T1000 (cell line): ENCODE measurements at regions not wholly inside any gene's neighbourhood (a gene's known extent, or its start where the extent isn't known, plus 50 kb on each side); places are given as distances from the start of the nearest gene placed in this dataset.
"Not testable (repeated sequence)": the region's sequence is repeated elsewhere in the genome, so short reads cannot be mapped to it uniquely, and the experiment has no call there.

Experiments
- DNase-seq: peaks from one replicate; lab custom pipeline; 2025; ENCODE audit warnings: mixed read lengths; lab: John Stamatoyannopoulos, UW

GRCh38 chr13:72585254-72585653, 142.2 kb downstream of the MZT1 start:
- no peak for DNase-seq

GRCh38 chr13:72571191-72571590, 156.2 kb downstream of the MZT1 start:
- no peak for DNase-seq

- no peak for DNase-seq
Observed at GRCh38 chr13:72570019-72570418, 157.4 kb downstream of the MZT1 start.

GRCh38 chr13:72567566-72567965, 159.9 kb downstream of the MZT1 start:
- DNase-seq = no peak

GRCh38 chr13:72566526-72566925, 160.9 kb downstream of the MZT1 start:
- DNase-seq = no peak

GRCh38 chr13:72565893-72566292, 161.5 kb downstream of the MZT1 start:
- no peak for DNase-seq

- DNase-seq = no peak
Observed at GRCh38 chr13:72562686-72563085, 164.7 kb downstream of the MZT1 start.

GRCh38 chr13:72561791-72562190, 165.6 kb downstream of the MZT1 start:
- no peak for DNase-seq

GRCh38 chr13:72559716-72560115, 167.7 kb downstream of the MZT1 start:
- DNase-seq = no peak

- no peak for DNase-seq
Observed at GRCh38 chr13:72556945-72557344, 170.5 kb downstream of the MZT1 start.

- no peak for DNase-seq
Observed at GRCh38 chr13:72555601-72556000, 171.8 kb downstream of the MZT1 start.

GRCh38 chr13:72552731-72553130, 174.7 kb downstream of the MZT1 start:
- DNase-seq = no peak

GRCh38 chr13:72545895-72546294, 181.5 kb downstream of the MZT1 start:
- not testable (repeated sequence) for DNase-seq

- DNase-seq = no peak
Observed at GRCh38 chr13:72545030-72545719, 182.3 kb downstream of the MZT1 start.

- no peak for DNase-seq
Observed at GRCh38 chr13:72544042-72544441, 183.4 kb downstream of the MZT1 start.

- DNase-seq = no peak
Observed at GRCh38 chr13:72542241-72542640, 185.2 kb downstream of the MZT1 start.

GRCh38 chr13:72541674-72542073, 185.8 kb downstream of the MZT1 start:
- no peak for DNase-seq

GRCh38 chr13:72540881-72541280, 186.5 kb downstream of the MZT1 start:
- DNase-seq = no peak

GRCh38 chr13:72539925-72540324, 187.5 kb downstream of the MZT1 start:
- DNase-seq = no peak

GRCh38 chr13:72537782-72538181, 189.6 kb downstream of the MZT1 start:
- DNase-seq = no peak

- no peak for DNase-seq
Observed at GRCh38 chr13:72537395-72537780, 190.0 kb downstream of the MZT1 start.

GRCh38 chr13:72536714-72537394, 190.6 kb downstream of the MZT1 start:
- no peak for DNase-seq

GRCh38 chr13:72534951-72535640, 192.3 kb downstream of the MZT1 start:
- DNase-seq = no peak
